ENCODE measurements at regions not wholly inside any gene's neighbourhood (a gene's known extent, or its start where the extent isn't known, plus 50 kb on each side); places are given as distances from the start of the nearest gene placed in this dataset.

DNA sequence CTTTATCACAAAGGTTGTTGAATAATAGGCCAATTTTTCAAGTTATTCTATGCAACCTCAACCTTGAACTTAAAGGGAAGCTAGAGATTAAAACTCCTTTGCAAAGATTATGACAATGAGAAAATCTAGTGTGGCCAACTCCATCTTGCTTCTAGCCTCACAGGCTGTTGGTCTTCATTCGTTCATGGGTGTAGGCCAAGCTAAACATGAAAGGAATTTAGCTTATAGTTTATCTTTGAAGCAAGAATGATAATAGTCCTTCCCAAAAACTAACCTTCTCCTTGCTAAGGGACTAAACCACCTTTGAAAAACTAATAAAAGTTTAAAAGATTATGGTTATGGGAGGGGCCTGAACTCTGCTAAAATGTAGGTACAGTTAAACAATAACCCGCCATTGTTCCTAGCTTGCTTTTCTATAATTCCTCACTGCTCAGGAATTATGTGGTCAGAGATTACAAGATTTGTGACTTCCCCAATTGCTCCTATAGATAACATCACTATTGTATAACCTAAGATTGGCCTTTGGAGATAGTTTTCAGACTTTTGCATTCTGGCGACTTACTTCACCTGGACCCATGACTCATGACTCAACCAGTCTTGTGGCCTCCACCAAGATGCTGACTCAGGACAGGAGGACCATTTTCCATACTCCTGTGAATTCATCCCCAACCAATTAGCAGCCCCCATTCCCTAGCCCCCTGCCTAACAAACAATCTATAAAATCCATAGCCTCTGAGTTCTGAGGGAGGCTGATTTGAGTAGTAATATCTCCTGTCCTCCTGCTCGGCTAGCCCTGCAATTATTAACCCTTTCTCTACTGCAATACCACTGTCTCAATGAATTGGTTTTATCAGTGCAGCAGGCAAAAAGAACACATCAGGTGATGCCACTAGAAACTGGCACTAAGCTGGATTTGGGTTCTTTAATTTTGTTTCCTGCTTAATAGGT lies 154.5 kb downstream of the CD83 start:
- TF ChIP-seq ZBTB21 (CRISPR knock-in tag; IDR thresholded peaks at IDR 0.05; ENCODE audit: borderline replicate concordance), result no peak
- no peak for TF ChIP-seq SP1 (CRISPR knock-in tag; conservative IDR thresholded peaks at IDR 0.05)
- TF ChIP-seq NR2C2 (CRISPR knock-in tag; IDR thresholded peaks at IDR 0.05), result no peak
- TF ChIP-seq, protein P1, sequence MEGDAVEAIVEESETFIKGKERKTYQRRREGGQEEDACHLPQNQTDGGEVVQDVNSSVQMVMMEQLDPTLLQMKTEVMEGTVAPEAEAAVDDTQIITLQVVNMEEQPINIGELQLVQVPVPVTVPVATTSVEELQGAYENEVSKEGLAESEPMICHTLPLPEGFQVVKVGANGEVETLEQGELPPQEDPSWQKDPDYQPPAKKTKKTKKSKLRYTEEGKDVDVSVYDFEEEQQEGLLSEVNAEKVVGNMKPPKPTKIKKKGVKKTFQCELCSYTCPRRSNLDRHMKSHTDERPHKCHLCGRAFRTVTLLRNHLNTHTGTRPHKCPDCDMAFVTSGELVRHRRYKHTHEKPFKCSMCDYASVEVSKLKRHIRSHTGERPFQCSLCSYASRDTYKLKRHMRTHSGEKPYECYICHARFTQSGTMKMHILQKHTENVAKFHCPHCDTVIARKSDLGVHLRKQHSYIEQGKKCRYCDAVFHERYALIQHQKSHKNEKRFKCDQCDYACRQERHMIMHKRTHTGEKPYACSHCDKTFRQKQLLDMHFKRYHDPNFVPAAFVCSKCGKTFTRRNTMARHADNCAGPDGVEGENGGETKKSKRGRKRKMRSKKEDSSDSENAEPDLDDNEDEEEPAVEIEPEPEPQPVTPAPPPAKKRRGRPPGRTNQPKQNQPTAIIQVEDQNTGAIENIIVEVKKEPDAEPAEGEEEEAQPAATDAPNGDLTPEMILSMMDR (IDR thresholded peaks at IDR 0.05), result no peak
- TF ChIP-seq, protein P2, sequence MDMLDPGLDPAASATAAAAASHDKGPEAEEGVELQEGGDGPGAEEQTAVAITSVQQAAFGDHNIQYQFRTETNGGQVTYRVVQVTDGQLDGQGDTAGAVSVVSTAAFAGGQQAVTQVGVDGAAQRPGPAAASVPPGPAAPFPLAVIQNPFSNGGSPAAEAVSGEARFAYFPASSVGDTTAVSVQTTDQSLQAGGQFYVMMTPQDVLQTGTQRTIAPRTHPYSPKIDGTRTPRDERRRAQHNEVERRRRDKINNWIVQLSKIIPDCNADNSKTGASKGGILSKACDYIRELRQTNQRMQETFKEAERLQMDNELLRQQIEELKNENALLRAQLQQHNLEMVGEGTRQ (CRISPR knock-in tag; IDR thresholded peaks at IDR 0.05), result no peak
- no peak for TF ChIP-seq KAT7 (CRISPR knock-in tag; IDR thresholded peaks at IDR 0.05; ENCODE audit: borderline replicate concordance)
- no peak for TF ChIP-seq ELF4 (CRISPR knock-in tag; IDR thresholded peaks at IDR 0.05; ENCODE audit: low read depth)
- TF ChIP-seq, protein P3, sequence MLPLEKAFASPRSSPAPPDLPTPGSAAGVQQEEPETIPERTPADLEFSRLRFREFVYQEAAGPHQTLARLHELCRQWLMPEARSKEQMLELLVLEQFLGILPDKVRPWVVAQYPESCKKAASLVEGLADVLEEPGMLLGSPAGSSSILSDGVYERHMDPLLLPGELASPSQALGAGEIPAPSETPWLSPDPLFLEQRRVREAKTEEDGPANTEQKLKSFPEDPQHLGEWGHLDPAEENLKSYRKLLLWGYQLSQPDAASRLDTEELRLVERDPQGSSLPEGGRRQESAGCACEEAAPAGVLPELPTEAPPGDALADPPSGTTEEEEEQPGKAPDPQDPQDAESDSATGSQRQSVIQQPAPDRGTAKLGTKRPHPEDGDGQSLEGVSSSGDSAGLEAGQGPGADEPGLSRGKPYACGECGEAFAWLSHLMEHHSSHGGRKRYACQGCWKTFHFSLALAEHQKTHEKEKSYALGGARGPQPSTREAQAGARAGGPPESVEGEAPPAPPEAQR (CRISPR knock-in tag; IDR thresholded peaks at IDR 0.05), result no peak
- TF ChIP-seq, protein P4, sequence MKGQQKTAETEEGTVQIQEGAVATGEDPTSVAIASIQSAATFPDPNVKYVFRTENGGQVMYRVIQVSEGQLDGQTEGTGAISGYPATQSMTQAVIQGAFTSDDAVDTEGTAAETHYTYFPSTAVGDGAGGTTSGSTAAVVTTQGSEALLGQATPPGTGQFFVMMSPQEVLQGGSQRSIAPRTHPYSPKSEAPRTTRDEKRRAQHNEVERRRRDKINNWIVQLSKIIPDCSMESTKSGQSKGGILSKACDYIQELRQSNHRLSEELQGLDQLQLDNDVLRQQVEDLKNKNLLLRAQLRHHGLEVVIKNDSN (CRISPR knock-in tag; IDR thresholded peaks at IDR 0.05), result no peak
- TF ChIP-seq, protein P5, sequence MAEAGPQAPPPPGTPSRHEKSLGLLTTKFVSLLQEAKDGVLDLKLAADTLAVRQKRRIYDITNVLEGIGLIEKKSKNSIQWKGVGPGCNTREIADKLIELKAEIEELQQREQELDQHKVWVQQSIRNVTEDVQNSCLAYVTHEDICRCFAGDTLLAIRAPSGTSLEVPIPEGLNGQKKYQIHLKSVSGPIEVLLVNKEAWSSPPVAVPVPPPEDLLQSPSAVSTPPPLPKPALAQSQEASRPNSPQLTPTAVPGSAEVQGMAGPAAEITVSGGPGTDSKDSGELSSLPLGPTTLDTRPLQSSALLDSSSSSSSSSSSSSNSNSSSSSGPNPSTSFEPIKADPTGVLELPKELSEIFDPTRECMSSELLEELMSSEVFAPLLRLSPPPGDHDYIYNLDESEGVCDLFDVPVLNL (CRISPR knock-in tag; IDR thresholded peaks at IDR 0.05; ENCODE audit: borderline replicate concordance, low read depth), result no peak
- no peak for TF ChIP-seq NR3C1 (CRISPR knock-in tag; conservative IDR thresholded peaks at IDR 0.05; ENCODE audit: low read depth)
- no peak for TF ChIP-seq GABPB1 (CRISPR knock-in tag; IDR thresholded peaks at IDR 0.05)
- TF ChIP-seq, protein P6, sequence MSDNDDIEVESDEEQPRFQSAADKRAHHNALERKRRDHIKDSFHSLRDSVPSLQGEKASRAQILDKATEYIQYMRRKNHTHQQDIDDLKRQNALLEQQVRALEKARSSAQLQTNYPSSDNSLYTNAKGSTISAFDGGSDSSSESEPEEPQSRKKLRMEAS (CRISPR knock-in tag; IDR thresholded peaks at IDR 0.05), result no peak
